ENCODE measurements at regions not wholly inside any gene's neighbourhood (a gene's known extent, or its start where the extent isn't known, plus 50 kb on each side); places are given as distances from the start of the nearest gene placed in this dataset.

GRCh38 chr10:75295868-75296441 is 60.2 kb upstream of the COMTD1 start:
- no CpG with 5 or more reads among the region's 10 CpGs for WGBS, 2 donors (ENCODE audit: extremely low coverage in 2 of 2, insufficient read length in 2 of 2, insufficient replicate concordance in 1 of 2)
- Histone ChIP-seq H3K4me3 (ENCODE audit: low read length in 2 of 2) (no peak overlapping the region), H2AK5ac (ENCODE audit: low read depth, low read length) (no peak overlapping the region), H3K9me3 (replicated peaks in 1 of 2; ENCODE audit: control insufficient read depth in 2 of 2, insufficient read depth in 1 of 2, low read depth in 1 of 2, low read length in 2 of 2) (peaks cover 0 to 4% of the 10 kb centered on the region in 2 donors), H3K14ac (ENCODE audit: low read length) (no peak overlapping the region), H2BK5ac (ENCODE audit: low read length) (no peak overlapping the region), H3K4me1 (ENCODE audit: control insufficient read depth in 2 of 2, insufficient read depth in 1 of 2, low read depth in 1 of 2, low read length in 2 of 2) (peaks cover 0 to 8% of the 10 kb centered on the region in 2 donors), H3K9ac (ENCODE audit: low read depth, low read length, poor library complexity) (no peak overlapping the region), H4K91ac (ENCODE audit: low read depth, low read length, poor library complexity) (no peak overlapping the region), H2AFZ (ENCODE audit: low read length) (no peak overlapping the region), H2BK120ac (ENCODE audit: low read depth, low read length) (no peak overlapping the region), H3K36me3 (replicated peaks in 1 of 2; ENCODE audit: control insufficient read depth in 2 of 2, insufficient read depth in 2 of 2, low read length in 2 of 2) (no peaks in the 10 kb centered on the region), H3K4me2 (ENCODE audit: insufficient read depth, low read length, poor library complexity, severe bottlenecking) (no peak overlapping the region), H4K8ac (ENCODE audit: low read depth, low read length) (no peak overlapping the region), H3K18ac (ENCODE audit: low read length) (peak overlapping the region; percentile 20), H3K79me1 (ENCODE audit: low read depth, low read length) (no peaks in the 10 kb centered on the region), H3K4ac (ENCODE audit: low read length) (no peak overlapping the region), H3K27ac (replicated peaks; ENCODE audit: low read length) (no peak overlapping the region), H2BK12ac (ENCODE audit: low read length) (no peak overlapping the region), H2BK15ac (ENCODE audit: low read length) (no peak overlapping the region), H3K27me3 (ENCODE audit: control insufficient read depth in 3 of 3, insufficient read depth in 3 of 3, low read depth in 1 of 3, low read length in 3 of 3) (peaks cover 0 to 51% (median 19%) of the 10 kb centered on the region in 3 experiments), H3K23ac (ENCODE audit: low read depth, low read length, poor library complexity) (no peak overlapping the region)
- DNase-seq (ENCODE audit: low spot score) = no peak

DNA sequence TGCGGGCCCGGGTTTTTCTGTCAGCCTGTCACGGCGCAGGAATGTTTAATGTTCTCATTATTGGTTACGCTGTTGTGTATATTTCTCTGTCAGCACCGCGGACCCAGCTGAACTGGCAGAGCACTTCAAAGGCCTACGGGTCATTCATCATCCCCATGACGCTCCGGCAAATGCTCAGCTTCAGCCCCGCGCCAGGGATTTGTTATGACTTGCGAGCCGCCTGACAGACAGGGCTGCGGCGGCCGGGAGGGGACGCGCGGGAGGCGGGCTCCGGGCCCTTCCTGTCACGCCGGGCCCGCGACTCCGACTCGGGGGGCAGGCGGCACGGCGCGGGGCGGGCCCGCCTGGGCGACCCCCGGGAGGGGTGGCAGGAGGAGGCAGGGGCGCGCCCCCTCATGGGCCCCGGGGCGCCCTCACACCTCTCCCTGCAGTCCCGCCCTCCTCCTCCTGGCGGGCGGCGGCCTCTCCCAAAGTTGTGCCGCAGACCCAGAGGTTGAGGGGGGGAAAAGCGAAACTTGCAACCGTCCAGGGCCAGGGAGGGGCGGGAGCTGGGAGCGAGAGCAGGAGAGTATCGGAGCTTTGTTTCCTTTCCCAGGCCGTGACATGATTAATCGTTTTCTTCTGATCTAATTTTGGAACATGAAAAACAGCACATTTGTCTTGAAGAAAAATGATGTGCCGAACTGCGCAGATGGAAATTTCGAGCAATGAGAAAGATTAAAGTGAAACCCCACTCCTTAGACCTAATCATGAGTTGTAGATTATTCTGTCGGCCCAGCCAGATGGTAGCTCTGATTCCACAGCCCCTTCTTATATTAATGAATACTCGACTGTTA is 59.3 kb upstream of the COMTD1 start:
- Histone ChIP-seq H3K18ac (ENCODE audit: low read length) (no peak overlapping the region), H4K8ac (ENCODE audit: low read depth, low read length) (no peak overlapping the region), H2AK5ac (ENCODE audit: low read depth, low read length) (no peak overlapping the region), H3K14ac (ENCODE audit: low read length) (no peak overlapping the region), H3K36me3 (replicated peaks in 1 of 2; ENCODE audit: control insufficient read depth in 2 of 2, insufficient read depth in 2 of 2, low read length in 2 of 2) (no peaks in the 10 kb centered on the region), H2BK15ac (ENCODE audit: low read length) (no peak overlapping the region), H2BK120ac (ENCODE audit: low read depth, low read length) (no peak overlapping the region), H4K91ac (ENCODE audit: low read depth, low read length, poor library complexity) (no peak overlapping the region), H2AFZ (ENCODE audit: low read length) (peak overlapping the region; percentile 92), H3K27ac (replicated peaks; ENCODE audit: low read length) (no peak overlapping the region), H3K79me1 (ENCODE audit: low read depth, low read length) (no peaks in the 10 kb centered on the region), H3K9ac (ENCODE audit: low read depth, low read length, poor library complexity) (peak overlapping the region; percentile 53), H3K23ac (ENCODE audit: low read depth, low read length, poor library complexity) (no peak overlapping the region), H3K4ac (ENCODE audit: low read length) (no peak overlapping the region), H3K27me3 (ENCODE audit: control insufficient read depth in 3 of 3, insufficient read depth in 3 of 3, low read depth in 1 of 3, low read length in 3 of 3) (peaks cover 0 to 51% (median 19%) of the 10 kb centered on the region in 3 experiments), H3K9me3 (replicated peaks in 1 of 2; ENCODE audit: control insufficient read depth in 2 of 2, insufficient read depth in 1 of 2, low read depth in 1 of 2, low read length in 2 of 2) (peaks cover 0 to 10% of the 10 kb centered on the region in 2 donors), H3K4me2 (ENCODE audit: insufficient read depth, low read length, poor library complexity, severe bottlenecking) (peak overlapping the region; percentile 79), H3K4me3 (ENCODE audit: low read length in 2 of 2) (peak overlapping the region; percentile 49 to 80), H2BK5ac (ENCODE audit: low read length) (no peak overlapping the region), H3K4me1 (ENCODE audit: control insufficient read depth in 2 of 2, insufficient read depth in 1 of 2, low read depth in 1 of 2, low read length in 2 of 2) (peaks cover 0 to 8% of the 10 kb centered on the region in 2 donors), H2BK12ac (ENCODE audit: low read length) (no peak overlapping the region)
- WGBS, 2 donors (ENCODE audit: extremely low coverage in 2 of 2, insufficient read length in 2 of 2, insufficient replicate concordance in 1 of 2) = no CpG with 5 or more reads among the region's 57 CpGs
- peak; percentile 49 for DNase-seq (ENCODE audit: low spot score)

GRCh38 chr10:75294518-75294865 is 58.7 kb upstream of the COMTD1 start:
- Histone ChIP-seq H2BK5ac (ENCODE audit: low read length) (no peak overlapping the region), H2BK120ac (ENCODE audit: low read depth, low read length) (no peak overlapping the region), H3K27ac (replicated peaks; ENCODE audit: low read length) (no peak overlapping the region), H3K18ac (ENCODE audit: low read length) (no peak overlapping the region), H3K79me1 (ENCODE audit: low read depth, low read length) (no peaks in the 10 kb centered on the region), H2BK12ac (ENCODE audit: low read length) (no peak overlapping the region), H3K23ac (ENCODE audit: low read depth, low read length, poor library complexity) (no peak overlapping the region), H3K9ac (ENCODE audit: low read depth, low read length, poor library complexity) (peak overlapping the region; percentile 51), H3K27me3 (ENCODE audit: control insufficient read depth in 3 of 3, insufficient read depth in 3 of 3, low read depth in 1 of 3, low read length in 3 of 3) (peaks cover 0 to 51% (median 19%) of the 10 kb centered on the region in 3 experiments), H2BK15ac (ENCODE audit: low read length) (no peak overlapping the region), H3K4me2 (ENCODE audit: insufficient read depth, low read length, poor library complexity, severe bottlenecking) (peak overlapping the region; percentile 79), H2AFZ (ENCODE audit: low read length) (peak overlapping the region; percentile 92), H2AK5ac (ENCODE audit: low read depth, low read length) (no peak overlapping the region), H3K4me3 (ENCODE audit: low read length in 2 of 2) (peak overlapping the region; percentile 49 to 80), H3K14ac (ENCODE audit: low read length) (no peak overlapping the region), H3K36me3 (replicated peaks in 1 of 2; ENCODE audit: control insufficient read depth in 2 of 2, insufficient read depth in 2 of 2, low read length in 2 of 2) (no peaks in the 10 kb centered on the region), H4K91ac (ENCODE audit: low read depth, low read length, poor library complexity) (no peak overlapping the region), H3K4ac (ENCODE audit: low read length) (no peak overlapping the region), H3K9me3 (replicated peaks in 1 of 2; ENCODE audit: control insufficient read depth in 2 of 2, insufficient read depth in 1 of 2, low read depth in 1 of 2, low read length in 2 of 2) (peaks cover 0 to 13% of the 10 kb centered on the region in 2 donors), H3K4me1 (ENCODE audit: control insufficient read depth in 2 of 2, insufficient read depth in 1 of 2, low read depth in 1 of 2, low read length in 2 of 2) (peaks cover 0 to 8% of the 10 kb centered on the region in 2 donors), H4K8ac (ENCODE audit: low read depth, low read length) (no peak overlapping the region)
- WGBS, 2 donors (ENCODE audit: extremely low coverage in 2 of 2, insufficient read length in 2 of 2, insufficient replicate concordance in 1 of 2) = no CpG with 5 or more reads among the region's 20 CpGs
- DNase-seq (ENCODE audit: low spot score) = no peak

DNA sequence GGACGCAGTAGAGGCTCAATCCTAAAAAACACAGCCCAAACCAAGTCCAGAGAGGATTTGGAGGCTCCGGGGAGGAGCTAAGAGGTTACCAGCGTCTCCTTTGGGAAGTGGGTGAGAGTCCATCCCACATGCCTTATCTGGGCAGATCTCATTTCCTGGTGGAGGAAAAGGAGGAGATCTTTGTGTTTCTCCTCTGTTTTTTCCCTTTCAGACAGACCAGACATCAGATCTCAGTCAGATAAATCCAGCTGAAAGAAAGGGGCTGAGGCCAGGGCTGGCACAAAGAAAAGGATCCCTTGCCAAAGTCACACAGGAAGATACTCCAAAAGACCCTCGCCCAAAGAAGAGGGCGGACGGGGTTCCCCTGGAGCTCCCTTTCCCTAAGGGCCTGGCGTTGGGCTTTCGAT is 58.3 kb upstream of the COMTD1 start:
- H4K8ac ChIP-seq (ENCODE audit: low read depth, low read length) = no peak overlapping the region
- no peak overlapping the region for H2BK120ac ChIP-seq (ENCODE audit: low read depth, low read length)
- H2AFZ ChIP-seq (ENCODE audit: low read length) = peak overlapping the region; percentile 92
- no peak overlapping the region for H2BK5ac ChIP-seq (ENCODE audit: low read length)
- no peak overlapping the region for H2BK12ac ChIP-seq (ENCODE audit: low read length)
- H3K9me3 ChIP-seq (replicated peaks in 1 of 2; ENCODE audit: control insufficient read depth in 2 of 2, insufficient read depth in 1 of 2, low read depth in 1 of 2, low read length in 2 of 2) = peaks cover 0 to 13% of the 10 kb centered on the region in 2 donors
- H3K4me1 ChIP-seq (ENCODE audit: control insufficient read depth in 2 of 2, insufficient read depth in 1 of 2, low read depth in 1 of 2, low read length in 2 of 2) = peaks cover 0 to 8% of the 10 kb centered on the region in 2 donors
- no peak for DNase-seq (ENCODE audit: low spot score)
- H3K9ac ChIP-seq (ENCODE audit: low read depth, low read length, poor library complexity) = no peak overlapping the region
- no peaks in the 10 kb centered on the region for H3K36me3 ChIP-seq (replicated peaks in 1 of 2; ENCODE audit: control insufficient read depth in 2 of 2, insufficient read depth in 2 of 2, low read length in 2 of 2)
- no peak overlapping the region for H3K23ac ChIP-seq (ENCODE audit: low read depth, low read length, poor library complexity)
- peaks cover 0 to 51% (median 19%) of the 10 kb centered on the region in 3 experiments for H3K27me3 ChIP-seq (ENCODE audit: control insufficient read depth in 3 of 3, insufficient read depth in 3 of 3, low read depth in 1 of 3, low read length in 3 of 3)
- H3K14ac ChIP-seq (ENCODE audit: low read length) = no peak overlapping the region
- no peak overlapping the region for H3K4me2 ChIP-seq (ENCODE audit: insufficient read depth, low read length, poor library complexity, severe bottlenecking)
- H3K4me3 ChIP-seq (ENCODE audit: low read length in 2 of 2) = peak overlapping the region in 1 of 2 donors; percentile 49
- H2BK15ac ChIP-seq (ENCODE audit: low read length) = no peak overlapping the region
- H3K18ac ChIP-seq (ENCODE audit: low read length) = no peak overlapping the region
- H2AK5ac ChIP-seq (ENCODE audit: low read depth, low read length) = no peak overlapping the region
- H3K27ac ChIP-seq (replicated peaks; ENCODE audit: low read length) = no peak overlapping the region
- no peaks in the 10 kb centered on the region for H3K79me1 ChIP-seq (ENCODE audit: low read depth, low read length)
- no peak overlapping the region for H4K91ac ChIP-seq (ENCODE audit: low read depth, low read length, poor library complexity)
- no CpG with 5 or more reads among the region's 8 CpGs for WGBS, 2 donors (ENCODE audit: extremely low coverage in 2 of 2, insufficient read length in 2 of 2, insufficient replicate concordance in 1 of 2)
- H3K4ac ChIP-seq (ENCODE audit: low read length) = no peak overlapping the region

Measured in neuronal stem cell (in vitro differentiated cells).